Fibroblast of pulmonary artery (primary cell): ENCODE measurements at regions not wholly inside any gene's neighbourhood (a gene's known extent, or its start where the extent isn't known, plus 50 kb on each side); places are given as distances from the start of the nearest gene placed in this dataset.
"Not testable (repeated sequence)": the region's sequence is repeated elsewhere in the genome, so short reads cannot be mapped to it uniquely, and the experiment has no call there.

Experiments used
- DNase-seq: peaks from one replicate; pipeline ENCODE4 v3.0.0-alpha.2; 2010; ENCODE audit warnings: low read depth
- H3K4me3 ChIP-seq: replicated peaks from 2 replicates; pipeline ENCODE4 v1.5.1; 2011; ENCODE audit warnings: low read depth, mild to moderate bottlenecking, control low read depth, low read length, moderate library complexity
- TF ChIP-seq, protein P1 (sequence below): IDR thresholded peaks from 2 replicates; pipeline ENCODE4 v1.5.1; 2011; ENCODE audit warnings: mild to moderate bottlenecking, control low read depth, low read length, inconsistent platforms; ENCODE audit errors: missing control alignments

- no peak for DNase-seq
- H3K4me3 ChIP-seq = no peak overlapping the region
- TF ChIP-seq, protein P1, sequence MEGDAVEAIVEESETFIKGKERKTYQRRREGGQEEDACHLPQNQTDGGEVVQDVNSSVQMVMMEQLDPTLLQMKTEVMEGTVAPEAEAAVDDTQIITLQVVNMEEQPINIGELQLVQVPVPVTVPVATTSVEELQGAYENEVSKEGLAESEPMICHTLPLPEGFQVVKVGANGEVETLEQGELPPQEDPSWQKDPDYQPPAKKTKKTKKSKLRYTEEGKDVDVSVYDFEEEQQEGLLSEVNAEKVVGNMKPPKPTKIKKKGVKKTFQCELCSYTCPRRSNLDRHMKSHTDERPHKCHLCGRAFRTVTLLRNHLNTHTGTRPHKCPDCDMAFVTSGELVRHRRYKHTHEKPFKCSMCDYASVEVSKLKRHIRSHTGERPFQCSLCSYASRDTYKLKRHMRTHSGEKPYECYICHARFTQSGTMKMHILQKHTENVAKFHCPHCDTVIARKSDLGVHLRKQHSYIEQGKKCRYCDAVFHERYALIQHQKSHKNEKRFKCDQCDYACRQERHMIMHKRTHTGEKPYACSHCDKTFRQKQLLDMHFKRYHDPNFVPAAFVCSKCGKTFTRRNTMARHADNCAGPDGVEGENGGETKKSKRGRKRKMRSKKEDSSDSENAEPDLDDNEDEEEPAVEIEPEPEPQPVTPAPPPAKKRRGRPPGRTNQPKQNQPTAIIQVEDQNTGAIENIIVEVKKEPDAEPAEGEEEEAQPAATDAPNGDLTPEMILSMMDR = no peak
Observed at GRCh38 chr1:166579557-166580501, 259.4 kb upstream of the POGK start.

- H3K4me3 ChIP-seq = no peak overlapping the region
- TF ChIP-seq, protein P1 = no peak
- no peak for DNase-seq
Observed at GRCh38 chr1:166588741-166589140, 250.5 kb upstream of the POGK start.

- H3K4me3 ChIP-seq = no peak overlapping the region
- no peak for DNase-seq
- TF ChIP-seq, protein P1 = no peak
Observed at GRCh38 chr1:166590161-166590560, 249.1 kb upstream of the POGK start.

- TF ChIP-seq, protein P1 = no peak
- H3K4me3 ChIP-seq = no peak overlapping the region
Observed at GRCh38 chr1:166594646-166595045, 244.6 kb upstream of the POGK start.

DNA sequence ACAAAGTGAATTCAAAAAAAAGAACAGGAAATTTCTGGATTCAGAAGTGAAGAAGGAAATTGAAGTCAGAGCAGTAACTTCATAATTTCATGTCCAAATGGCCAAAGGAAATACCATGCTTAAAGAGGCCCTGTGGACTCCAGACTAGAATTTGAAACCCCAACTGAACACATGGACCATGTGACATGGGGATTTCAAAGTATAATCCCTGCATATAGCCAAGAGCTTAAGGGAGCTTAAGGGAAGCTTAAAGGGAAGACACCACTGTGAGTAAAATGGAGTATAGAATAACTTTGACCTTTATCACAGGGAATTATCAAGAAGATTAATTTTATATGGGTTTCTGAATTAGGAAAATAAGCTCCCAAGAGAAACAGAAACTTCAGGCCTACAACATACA lies 241.8 kb upstream of the POGK start:
- TF ChIP-seq, protein P1 = no peak
- H3K4me3 ChIP-seq = no peak overlapping the region
- DNase-seq = no peak

More at GRCh38 chr1:166594646-166595045, 244.6 kb upstream of the POGK start:
- DNase-seq = no peak

DNA sequence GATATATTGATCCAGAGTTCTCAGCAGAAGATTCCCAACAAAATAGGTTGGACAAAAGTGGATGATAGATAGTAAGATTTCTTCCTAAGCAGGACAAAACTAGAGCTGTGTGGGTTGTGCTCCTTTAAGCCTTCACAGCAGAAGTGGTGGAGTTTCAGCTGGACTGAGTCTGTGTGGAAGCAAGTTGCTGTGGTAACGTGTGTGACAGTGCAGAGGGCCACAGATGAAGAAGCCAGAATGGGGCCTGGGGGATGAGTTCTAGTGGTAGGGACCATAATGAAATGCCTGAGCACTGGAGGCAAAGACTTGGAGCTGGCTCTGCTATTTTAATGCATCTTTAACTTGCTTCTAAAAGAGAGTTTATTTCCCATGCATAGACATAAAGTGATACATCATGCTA lies 238.7 kb upstream of the POGK start:
- DNase-seq = no peak
- TF ChIP-seq, protein P1 = no peak
- H3K4me3 ChIP-seq = no peak overlapping the region

DNA sequence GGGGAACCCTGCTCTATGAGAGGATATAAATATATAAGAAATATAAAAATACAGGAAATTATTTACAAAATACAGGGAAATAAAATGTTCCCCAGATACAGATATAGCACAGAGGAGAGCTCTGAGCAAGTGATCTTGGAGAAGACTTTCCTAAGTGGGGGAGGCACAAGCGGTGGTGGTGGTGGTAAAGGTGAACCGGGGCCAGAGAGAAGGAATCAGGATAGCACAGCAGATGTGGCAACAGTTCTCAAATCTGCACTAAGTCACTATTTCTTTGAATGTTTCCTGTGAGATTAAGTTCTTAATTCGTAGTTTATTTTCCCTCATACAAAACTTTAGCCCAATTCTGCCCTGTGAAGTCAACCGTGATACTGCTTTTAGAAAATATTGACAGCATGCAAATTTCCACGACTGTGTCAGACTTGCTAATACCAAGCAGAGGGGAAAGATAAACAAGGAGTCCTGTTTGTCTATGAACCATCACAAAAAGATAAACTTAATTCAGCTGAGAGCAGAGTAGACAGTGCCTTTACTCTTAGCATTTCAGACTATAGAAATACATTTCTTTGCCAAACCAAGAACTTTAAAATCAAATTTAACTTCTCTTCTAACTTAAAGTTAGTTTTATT lies 237.5 kb upstream of the POGK start:
- no peak overlapping the region for H3K4me3 ChIP-seq
- TF ChIP-seq, protein P1 = no peak

DNA sequence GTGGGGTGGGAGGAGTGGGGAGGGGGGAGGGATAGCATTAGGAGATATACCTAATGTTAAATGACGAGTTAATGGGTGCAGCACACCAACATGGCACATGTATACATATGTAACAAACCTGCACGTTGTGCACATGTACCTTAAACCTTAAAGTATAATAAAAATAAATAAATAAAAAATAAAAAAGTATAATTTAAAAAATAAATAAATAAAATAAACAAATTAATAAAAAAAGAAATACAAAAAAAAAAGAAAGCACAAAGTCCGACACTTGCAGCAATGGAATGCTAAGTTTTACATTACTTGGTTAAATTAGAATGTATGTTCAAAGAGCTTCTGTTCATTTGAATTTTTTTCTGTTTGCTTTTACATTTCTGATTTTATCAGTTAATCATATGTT lies 236.5 kb upstream of the POGK start:
- DNase-seq, H3K4me3 ChIP-seq: not testable (repeated sequence)

More for the DNA sequence above, 237.5 kb upstream of the POGK start:
- DNase-seq = no peak
